H9 (cell line): ENCODE measurements at regions not wholly inside any gene's neighbourhood (a gene's known extent, or its start where the extent isn't known, plus 50 kb on each side); places are given as distances from the start of the nearest gene placed in this dataset.

ENCODE experiments used
- DNase-seq: peaks from one replicate; pipeline ENCODE4 v3.0.0-alpha.2; 2017
- H2AFZ ChIP-seq: one replicate; pipeline ENCODE4 v1.6.1; 2013; ENCODE audit warnings: mild to moderate bottlenecking, low read length, control low read depth, moderate library complexity
- H2AK5ac ChIP-seq: 2 replicates; pipeline ENCODE4 v1.6.1; 2013; ENCODE audit warnings: low read length, control low read depth, mixed read lengths; ENCODE audit not compliant: insufficient read length
- H2BK120ac ChIP-seq: one replicate; pipeline ENCODE4 v1.6.1; 2013; ENCODE audit warnings: low read depth, mild to moderate bottlenecking, low read length, control low read depth, inconsistent platforms; ENCODE audit not compliant: poor library complexity, severe bottlenecking
- H2BK12ac ChIP-seq: 2 replicates; pipeline ENCODE4 v1.6.1; 2013; ENCODE audit warnings: low read length, control low read depth, mixed read lengths, low read depth; ENCODE audit not compliant: insufficient read length
- H2BK15ac ChIP-seq: 2 replicates; pipeline ENCODE4 v1.6.1; 2013; ENCODE audit warnings: low read depth, low read length, control low read depth
- H2BK20ac ChIP-seq: one replicate; pipeline ENCODE4 v1.6.1; 2013; ENCODE audit warnings: low read depth, mild to moderate bottlenecking, low read length, control low read depth, inconsistent platforms; ENCODE audit not compliant: poor library complexity, severe bottlenecking
- H2BK5ac ChIP-seq: 2 replicates; pipeline ENCODE4 v1.6.1; 2013; ENCODE audit warnings: low read length, control low read depth, mixed read lengths; ENCODE audit not compliant: insufficient read length
- H3K14ac ChIP-seq: 2 replicates; pipeline ENCODE4 v1.6.1; 2013; ENCODE audit warnings: low read length, control low read depth; ENCODE audit not compliant: insufficient read depth
- H3K18ac ChIP-seq: 2 replicates; pipeline ENCODE4 v1.6.1; 2013; ENCODE audit warnings: low read depth, mild to moderate bottlenecking, mixed read lengths, low read length, control low read depth; ENCODE audit not compliant: insufficient read length
- H3K23ac ChIP-seq: 2 replicates; pipeline ENCODE4 v1.6.1; 2013; ENCODE audit warnings: low read length, control low read depth, mixed read lengths, low read depth; ENCODE audit not compliant: insufficient read length
- H3K23me2 ChIP-seq: 2 replicates; pipeline ENCODE4 v1.6.1; 2013; ENCODE audit warnings: low read depth, mild to moderate bottlenecking, mixed read lengths, low read length, control low read depth; ENCODE audit not compliant: insufficient read length, poor library complexity, severe bottlenecking
- H3K27ac ChIP-seq: 2 replicates; pipeline ENCODE4 v1.5.1; 2013; ENCODE audit warnings: low read length, control low read depth, mixed read lengths, low read depth; ENCODE audit not compliant: insufficient read length
- H3K27me3 ChIP-seq: 2 replicates; pipeline ENCODE4 v1.6.1; 2013; ENCODE audit warnings: low read length, control low read depth, inconsistent platforms; ENCODE audit not compliant: insufficient read depth
- H3K4ac ChIP-seq: 2 replicates; pipeline ENCODE4 v1.6.1; 2013; ENCODE audit warnings: low read depth, mild to moderate bottlenecking, control low read depth, inconsistent platforms, low read length, moderate library complexity
- H3K4me1 ChIP-seq: 2 replicates; pipeline ENCODE4 v1.6.1; 2013; ENCODE audit warnings: low read length, control low read depth, inconsistent platforms; ENCODE audit not compliant: insufficient read depth
- H3K4me2 ChIP-seq: 2 replicates; pipeline ENCODE4 v1.6.1; 2013; ENCODE audit warnings: low read length, control low read depth, mixed read lengths; ENCODE audit not compliant: insufficient read length, insufficient read depth
- H3K56ac ChIP-seq: 2 replicates; pipeline ENCODE4 v1.6.1; 2013; ENCODE audit warnings: low read depth, mild to moderate bottlenecking, mixed read lengths, low read length, control low read depth; ENCODE audit not compliant: insufficient read length
- H3K79me1 ChIP-seq: 2 replicates; pipeline ENCODE4 v1.6.1; 2013; ENCODE audit warnings: low read depth, mild to moderate bottlenecking, moderate library complexity, low read length, control low read depth, inconsistent platforms; ENCODE audit not compliant: insufficient read depth, poor library complexity, severe bottlenecking
- H3K79me2 ChIP-seq: 2 replicates; pipeline ENCODE4 v1.6.1; 2013; ENCODE audit warnings: low read length, control low read depth, inconsistent platforms; ENCODE audit not compliant: insufficient read depth
- H3K9ac ChIP-seq: 2 replicates; pipeline ENCODE4 v1.6.1; 2013; ENCODE audit warnings: low read length, control low read depth, mixed read lengths; ENCODE audit not compliant: insufficient read length; ENCODE audit errors: extremely low read depth
- H3K9me3 ChIP-seq: one replicate; pipeline ENCODE4 v1.6.1; 2013; ENCODE audit warnings: low read depth, low read length, inconsistent platforms; ENCODE audit not compliant: control insufficient read depth
- H3T11ph ChIP-seq: one replicate; pipeline ENCODE4 v1.6.1; 2013; ENCODE audit warnings: mild to moderate bottlenecking, low read length, control low read depth, inconsistent platforms
- H4K20me1 ChIP-seq: one replicate; pipeline ENCODE4 v1.6.1; 2013; ENCODE audit not compliant: control insufficient read depth, insufficient read length, insufficient read depth
- H4K5ac ChIP-seq: 2 replicates; pipeline ENCODE4 v1.6.1; 2013; ENCODE audit warnings: low read depth, mild to moderate bottlenecking, mixed read lengths, low read length, control low read depth; ENCODE audit not compliant: insufficient read length
- H4K8ac ChIP-seq: replicated peaks from 2 replicates; pipeline ENCODE4 v1.6.1; 2013; ENCODE audit warnings: low read length, control low read depth, mixed read lengths, low read depth; ENCODE audit not compliant: insufficient read length
- H4K91ac ChIP-seq: 2 replicates; pipeline ENCODE4 v1.6.1; 2013; ENCODE audit warnings: low read depth, mild to moderate bottlenecking, moderate library complexity, mixed read lengths, low read length, control low read depth; ENCODE audit not compliant: insufficient read length
- H3K27ac Mint-ChIP-seq, 3 experiments: 2 replicates in 2 of 3; 3 replicates in 1 of 3; pipeline ENCODE4 v1.8.0; 2020 to 2021; ENCODE audit warnings: mixed read lengths in 3 of 3, mild to moderate bottlenecking in 1 of 3, moderate library complexity in 1 of 3
- H3K27me3 Mint-ChIP-seq: 2 replicates; pipeline ENCODE4 v1.8.0; 2021; ENCODE audit warnings: low read depth, mild to moderate bottlenecking, moderate library complexity, mixed read lengths
- H3K36me3 Mint-ChIP-seq, 3 experiments: 2 replicates in 2 of 3; 3 replicates in 1 of 3; pipeline ENCODE4 v1.8.0; 2020 to 2021; ENCODE audit warnings: low read depth in 3 of 3, mixed read lengths in 3 of 3; ENCODE audit not compliant: insufficient read depth in 1 of 3
- H3K4me1 Mint-ChIP-seq, 2 experiments: 2 replicates each; pipeline ENCODE4 v1.8.0; 2020; ENCODE audit warnings: mixed read lengths in 2 of 2
- H3K4me3 Mint-ChIP-seq, 2 experiments: 2 replicates in 1 of 2; 3 replicates in 1 of 2; pipeline ENCODE4 v1.8.0; 2020 to 2021; ENCODE audit warnings: mild to moderate bottlenecking in 2 of 2, mixed read lengths in 2 of 2, moderate library complexity in 1 of 2
- H3K9me3 Mint-ChIP-seq, 2 experiments: 2 replicates in 1 of 2; 3 replicates in 1 of 2; pipeline ENCODE4 v1.8.0; 2020; ENCODE audit warnings: mild to moderate bottlenecking in 2 of 2, mixed read lengths in 2 of 2, moderate library complexity in 1 of 2
- TF ChIP-seq, protein P1 (sequence below): fragments of 200-600 bp; sonication (generic); conservative IDR thresholded peaks from 3 replicates; pipeline ENCODE4 v1.8.0; 2021; ENCODE audit warnings: antibody characterized with exemption, mild to moderate bottlenecking

- no peaks in the 10 kb centered on the region for H3K79me2 ChIP-seq
- Mint-ChIP-seq H3K9me3 (no peaks in the 10 kb centered on the region), H3K36me3 (no peaks in the 10 kb centered on the region), H3K4me3 (no peak overlapping the region), H3K27ac (no peak overlapping the region), H3K4me1 (peaks cover 9 to 13% of the 10 kb centered on the region in 2 experiments), H3K27me3 (no peaks in the 10 kb centered on the region)
- no peak overlapping the region for H3K4me2 ChIP-seq
- H2BK120ac ChIP-seq = no peak overlapping the region
- H2BK5ac ChIP-seq = no peak overlapping the region
- no peaks in the 10 kb centered on the region for H3K23me2 ChIP-seq
- H2BK12ac ChIP-seq = no peak overlapping the region
- no peak overlapping the region for H4K8ac ChIP-seq
- no peak overlapping the region for H2AFZ ChIP-seq
- DNase-seq = no peak
- no peak overlapping the region for H3K23ac ChIP-seq
- no peak overlapping the region for H4K5ac ChIP-seq
- H3K9ac ChIP-seq = no peak overlapping the region
- H4K91ac ChIP-seq = no peak overlapping the region
- no peak overlapping the region for H2BK20ac ChIP-seq
- no peaks in the 10 kb centered on the region for H3K27me3 ChIP-seq
- H2BK15ac ChIP-seq = no peak overlapping the region
- no peak overlapping the region for H3K18ac ChIP-seq
- H3K27ac ChIP-seq = no peak overlapping the region
- H3K14ac ChIP-seq = no peak overlapping the region
- no peak overlapping the region for H3K56ac ChIP-seq
- H3T11ph ChIP-seq = no peak overlapping the region
- no peaks in the 10 kb centered on the region for H4K20me1 ChIP-seq
- no peaks in the 10 kb centered on the region for H3K79me1 ChIP-seq
- no peak overlapping the region for H3K4ac ChIP-seq
- TF ChIP-seq, protein P1, sequence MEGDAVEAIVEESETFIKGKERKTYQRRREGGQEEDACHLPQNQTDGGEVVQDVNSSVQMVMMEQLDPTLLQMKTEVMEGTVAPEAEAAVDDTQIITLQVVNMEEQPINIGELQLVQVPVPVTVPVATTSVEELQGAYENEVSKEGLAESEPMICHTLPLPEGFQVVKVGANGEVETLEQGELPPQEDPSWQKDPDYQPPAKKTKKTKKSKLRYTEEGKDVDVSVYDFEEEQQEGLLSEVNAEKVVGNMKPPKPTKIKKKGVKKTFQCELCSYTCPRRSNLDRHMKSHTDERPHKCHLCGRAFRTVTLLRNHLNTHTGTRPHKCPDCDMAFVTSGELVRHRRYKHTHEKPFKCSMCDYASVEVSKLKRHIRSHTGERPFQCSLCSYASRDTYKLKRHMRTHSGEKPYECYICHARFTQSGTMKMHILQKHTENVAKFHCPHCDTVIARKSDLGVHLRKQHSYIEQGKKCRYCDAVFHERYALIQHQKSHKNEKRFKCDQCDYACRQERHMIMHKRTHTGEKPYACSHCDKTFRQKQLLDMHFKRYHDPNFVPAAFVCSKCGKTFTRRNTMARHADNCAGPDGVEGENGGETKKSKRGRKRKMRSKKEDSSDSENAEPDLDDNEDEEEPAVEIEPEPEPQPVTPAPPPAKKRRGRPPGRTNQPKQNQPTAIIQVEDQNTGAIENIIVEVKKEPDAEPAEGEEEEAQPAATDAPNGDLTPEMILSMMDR = no peak
- no peak overlapping the region for H2AK5ac ChIP-seq
- H3K9me3 ChIP-seq = no peaks in the 10 kb centered on the region
- H3K4me1 ChIP-seq = no peaks in the 10 kb centered on the region; the same call in 1 of the 2 replicates
These were observed 165.2 kb upstream of the RBMS1 start for GRCh38 chr2:160658851-160659250.
